ENCODE measurements at regions not wholly inside any gene's neighbourhood (a gene's known extent, or its start where the extent isn't known, plus 50 kb on each side); places are given as distances from the start of the nearest gene placed in this dataset.
"Not testable (repeated sequence)": the region's sequence is repeated elsewhere in the genome, so short reads cannot be mapped to it uniquely, and the experiment has no call there.

DNA sequence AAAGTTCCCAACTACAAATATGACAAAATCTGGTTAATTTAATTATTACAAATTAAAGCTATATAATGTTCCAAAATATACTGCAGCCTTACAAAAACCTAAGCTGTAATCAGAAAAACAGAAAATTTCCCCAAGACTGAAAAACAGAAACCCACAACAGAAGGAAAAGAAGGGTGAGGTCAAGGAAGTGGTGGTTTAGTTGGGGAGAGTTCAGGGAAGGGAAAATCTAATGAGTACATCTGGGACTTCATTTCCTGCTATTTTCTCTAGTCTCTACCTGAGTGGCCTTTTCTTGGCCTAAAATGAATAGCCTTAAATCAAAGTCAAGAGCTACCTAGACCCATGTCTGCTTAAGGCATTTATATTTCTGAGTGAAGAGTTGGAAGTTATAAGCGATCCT, 66.2 kb upstream of the BEND6 start:
- TF ChIP-seq, protein P1, sequence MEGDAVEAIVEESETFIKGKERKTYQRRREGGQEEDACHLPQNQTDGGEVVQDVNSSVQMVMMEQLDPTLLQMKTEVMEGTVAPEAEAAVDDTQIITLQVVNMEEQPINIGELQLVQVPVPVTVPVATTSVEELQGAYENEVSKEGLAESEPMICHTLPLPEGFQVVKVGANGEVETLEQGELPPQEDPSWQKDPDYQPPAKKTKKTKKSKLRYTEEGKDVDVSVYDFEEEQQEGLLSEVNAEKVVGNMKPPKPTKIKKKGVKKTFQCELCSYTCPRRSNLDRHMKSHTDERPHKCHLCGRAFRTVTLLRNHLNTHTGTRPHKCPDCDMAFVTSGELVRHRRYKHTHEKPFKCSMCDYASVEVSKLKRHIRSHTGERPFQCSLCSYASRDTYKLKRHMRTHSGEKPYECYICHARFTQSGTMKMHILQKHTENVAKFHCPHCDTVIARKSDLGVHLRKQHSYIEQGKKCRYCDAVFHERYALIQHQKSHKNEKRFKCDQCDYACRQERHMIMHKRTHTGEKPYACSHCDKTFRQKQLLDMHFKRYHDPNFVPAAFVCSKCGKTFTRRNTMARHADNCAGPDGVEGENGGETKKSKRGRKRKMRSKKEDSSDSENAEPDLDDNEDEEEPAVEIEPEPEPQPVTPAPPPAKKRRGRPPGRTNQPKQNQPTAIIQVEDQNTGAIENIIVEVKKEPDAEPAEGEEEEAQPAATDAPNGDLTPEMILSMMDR (IDR thresholded peaks at IDR 0.05): no peak
- H3K4me3 ChIP-seq: no peak overlapping the region

DNA sequence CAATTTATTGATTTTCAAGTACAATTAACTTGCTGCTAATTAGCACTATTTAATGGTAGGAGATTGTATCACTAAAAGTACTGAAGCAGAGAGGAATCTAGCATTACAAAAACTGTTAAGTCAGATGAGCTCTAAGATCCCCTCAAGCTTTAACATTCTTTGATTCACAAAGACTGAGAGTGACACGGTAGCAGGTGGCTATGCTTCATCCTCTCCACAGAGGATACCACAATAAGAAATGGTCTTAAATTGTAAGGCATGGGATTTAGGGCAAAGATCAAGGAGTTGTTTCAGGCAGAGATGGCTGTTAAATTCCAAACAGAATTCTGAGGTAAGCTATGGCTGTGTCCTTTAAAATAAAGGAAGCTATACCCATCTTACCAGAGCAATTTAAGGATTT, 67.8 kb upstream of the BEND6 start:
- TF ChIP-seq, protein P1 (IDR thresholded peaks at IDR 0.05): no peak
- no peaks in the 10 kb centered on the region for H3K36me3 ChIP-seq
- no peak overlapping the region for H3K27ac ChIP-seq
- H3K4me3 ChIP-seq: no peak overlapping the region
- no peaks in the 10 kb centered on the region for H3K27me3 ChIP-seq
- no peaks in the 10 kb centered on the region for H3K4me1 ChIP-seq
- no peak for DNase-seq (ENCODE audit: low spot score)
- no peaks in the 10 kb centered on the region for H3K9me3 ChIP-seq

More for the DNA sequence above, 66.2 kb upstream of the BEND6 start:
- Histone ChIP-seq H3K36me3 (no peaks in the 10 kb centered on the region), H3K27me3 (no peaks in the 10 kb centered on the region), H3K9me3 (no peaks in the 10 kb centered on the region), H3K27ac (no peak overlapping the region), H3K4me1 (no peaks in the 10 kb centered on the region)
- DNase-seq (ENCODE audit: low spot score): no peak

DNA sequence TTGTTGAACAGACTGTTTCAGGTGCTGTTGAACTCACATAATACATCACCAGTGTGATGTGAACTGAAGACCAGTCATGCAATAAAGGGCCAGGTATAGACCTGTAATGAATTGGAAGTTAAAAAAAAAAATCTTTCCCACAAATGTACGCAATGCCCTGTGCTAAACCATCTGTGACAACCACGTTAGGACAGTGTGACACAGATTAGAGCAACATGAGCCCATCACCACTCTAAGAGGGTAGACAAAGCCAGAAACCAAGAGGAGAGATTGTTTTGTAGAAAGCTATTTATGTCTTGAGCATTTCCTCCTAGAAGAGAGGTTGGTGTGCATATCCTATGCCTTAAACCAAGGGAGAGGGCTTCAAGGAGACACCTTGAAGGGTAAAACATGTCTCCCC, 77.0 kb upstream of the BEND6 start:
- Histone ChIP-seq H3K36me3 (no peaks in the 10 kb centered on the region), H3K4me1 (no peaks in the 10 kb centered on the region), H3K9me3 (no peaks in the 10 kb centered on the region), H3K27ac (no peak overlapping the region), H3K4me3 (no peak overlapping the region), H3K27me3 (no peaks in the 10 kb centered on the region)
- TF ChIP-seq, protein P1 (IDR thresholded peaks at IDR 0.05): no peak
- no peak for DNase-seq (ENCODE audit: low spot score)

DNA sequence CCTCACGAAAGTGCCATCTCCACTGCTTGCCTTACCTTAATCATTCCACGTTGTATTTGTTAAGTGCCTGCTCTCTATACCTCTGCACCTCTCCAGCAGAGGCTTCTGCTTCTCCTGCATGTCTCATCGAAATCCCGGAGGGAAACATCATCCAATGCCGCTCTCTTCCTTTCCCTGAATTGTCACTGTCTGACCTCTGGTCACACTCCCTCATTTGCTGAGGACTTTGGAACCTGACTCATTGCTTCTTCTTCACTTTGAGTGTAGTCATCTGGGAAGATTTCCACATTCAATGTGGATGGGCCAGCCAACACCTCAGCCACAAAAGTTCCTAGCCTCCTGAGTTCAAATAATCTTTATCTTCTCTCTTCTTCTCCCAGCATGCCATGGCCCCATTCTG, 78.9 kb upstream of the BEND6 start:
- Histone ChIP-seq H3K4me1 (no peaks in the 10 kb centered on the region), H3K4me3 (no peak overlapping the region), H3K27ac (no peak overlapping the region), H3K27me3 (no peaks in the 10 kb centered on the region), H3K9me3 (no peaks in the 10 kb centered on the region), H3K36me3 (no peaks in the 10 kb centered on the region)
- TF ChIP-seq, protein P1 (IDR thresholded peaks at IDR 0.05): no peak
- DNase-seq (ENCODE audit: low spot score): no peak

DNA sequence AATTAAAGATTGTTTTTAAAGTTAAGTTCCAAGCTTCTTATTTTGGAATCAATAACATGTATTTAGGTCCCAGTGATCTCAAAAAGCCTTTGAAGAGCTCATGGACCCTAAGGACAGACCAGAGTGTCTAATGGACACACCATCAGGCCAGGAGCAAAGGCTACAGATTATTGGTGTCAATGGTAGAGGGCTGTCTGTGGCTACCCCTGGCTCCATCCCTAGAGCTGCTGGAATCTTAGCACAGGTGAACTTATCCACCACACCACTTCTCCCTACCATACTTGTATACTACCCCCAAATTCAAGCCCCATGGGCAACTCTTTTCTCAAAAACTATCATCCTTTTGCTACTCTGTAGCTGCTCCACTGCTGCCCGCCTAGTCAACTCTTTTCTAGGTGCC, 79.4 kb upstream of the BEND6 start:
- no peaks in the 10 kb centered on the region for H3K36me3 ChIP-seq
- H3K9me3 ChIP-seq: no peaks in the 10 kb centered on the region
- H3K27me3 ChIP-seq: no peaks in the 10 kb centered on the region
- DNase-seq (ENCODE audit: low spot score): no peak
- H3K4me3 ChIP-seq: no peak overlapping the region
- no peak overlapping the region for H3K27ac ChIP-seq
- TF ChIP-seq, protein P1 (IDR thresholded peaks at IDR 0.05): no peak
- H3K4me1 ChIP-seq: no peaks in the 10 kb centered on the region

DNA sequence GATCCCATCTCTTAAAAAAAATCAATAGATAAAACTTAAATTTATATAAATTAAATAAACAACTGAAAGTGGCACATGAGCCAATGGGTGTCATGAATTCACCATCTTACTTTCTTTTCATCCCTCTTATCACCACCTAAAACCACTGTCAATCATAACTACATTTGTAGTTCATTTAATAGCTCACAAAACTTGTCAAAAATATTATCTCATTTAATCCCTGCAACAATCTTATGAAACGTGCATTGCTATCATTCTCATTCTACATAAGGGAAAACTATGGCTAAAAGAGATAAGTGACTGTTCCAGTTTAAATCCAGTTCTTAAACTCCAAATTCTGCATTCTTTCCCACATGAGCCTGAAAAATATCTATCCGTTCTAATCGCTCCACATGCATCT, 80.6 kb upstream of the BEND6 start:
- Histone ChIP-seq H3K27ac (no peak overlapping the region), H3K27me3 (no peaks in the 10 kb centered on the region), H3K4me3 (no peak overlapping the region), H3K4me1 (no peaks in the 10 kb centered on the region), H3K36me3 (no peaks in the 10 kb centered on the region), H3K9me3 (no peaks in the 10 kb centered on the region)
- DNase-seq (ENCODE audit: low spot score): no peak
- TF ChIP-seq, protein P1 (IDR thresholded peaks at IDR 0.05): no peak

DNA sequence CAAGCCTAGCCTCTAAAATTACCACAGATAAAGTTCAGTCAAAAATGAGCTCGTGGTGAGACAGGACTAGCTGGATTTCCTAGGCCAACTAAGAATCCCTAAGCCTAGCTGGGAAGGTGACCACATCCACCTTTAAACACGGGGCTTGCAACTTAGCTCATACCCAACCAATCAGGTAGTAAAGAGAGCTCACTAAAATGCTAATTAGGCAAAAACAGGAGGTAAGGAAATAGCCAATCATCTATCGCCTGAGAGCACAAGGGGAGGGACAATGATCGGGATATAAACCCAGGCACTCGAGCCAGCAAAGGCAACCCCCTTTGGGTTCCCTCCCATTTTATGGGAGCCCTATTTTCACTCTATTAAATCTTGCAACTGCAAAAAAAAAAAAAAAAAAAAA, 84.9 kb upstream of the BEND6 start:
- not testable (repeated sequence) for H3K4me3 ChIP-seq; H3K9me3 ChIP-seq; H3K27ac ChIP-seq; H3K36me3 ChIP-seq; H3K4me1 ChIP-seq; DNase-seq (ENCODE audit: low spot score); H3K27me3 ChIP-seq

Data from right atrium auricular region (tissue), 2 donors.